HG03196 (cell line): ENCODE measurements at regions not wholly inside any gene's neighbourhood (a gene's known extent, or its start where the extent isn't known, plus 50 kb on each side); places are given as distances from the start of the nearest gene placed in this dataset.
"Not testable (repeated sequence)": the region's sequence is repeated elsewhere in the genome, so short reads cannot be mapped to it uniquely, and the experiment has no call there.

ENCODE experiments used
- ATAC-seq: cut with Tn5 transposase; IDR thresholded peaks from one replicate; pipeline ENCODE4 v1.9.1; 2021; ENCODE audit not compliant: unreplicated experiment

DNA sequence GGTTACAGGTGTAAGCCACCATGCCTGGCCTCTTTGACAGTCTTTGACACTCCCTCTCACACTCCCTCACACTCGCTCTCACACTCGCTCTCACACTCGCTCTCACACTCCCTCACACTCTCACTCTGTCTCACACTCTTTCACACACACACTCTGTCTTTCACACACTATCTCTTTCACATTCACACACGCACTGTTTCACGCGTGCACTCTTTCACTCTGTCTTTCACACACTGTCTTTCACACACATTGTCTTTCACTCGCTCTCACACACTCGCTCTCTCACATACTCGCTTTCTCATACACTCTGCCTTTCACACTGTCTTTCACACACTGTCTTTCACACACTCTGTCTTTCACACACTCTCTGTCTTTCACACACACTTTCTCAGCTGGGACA is 167.1 kb upstream of the CXCL13 start:
- ATAC-seq, result no peak

DNA sequence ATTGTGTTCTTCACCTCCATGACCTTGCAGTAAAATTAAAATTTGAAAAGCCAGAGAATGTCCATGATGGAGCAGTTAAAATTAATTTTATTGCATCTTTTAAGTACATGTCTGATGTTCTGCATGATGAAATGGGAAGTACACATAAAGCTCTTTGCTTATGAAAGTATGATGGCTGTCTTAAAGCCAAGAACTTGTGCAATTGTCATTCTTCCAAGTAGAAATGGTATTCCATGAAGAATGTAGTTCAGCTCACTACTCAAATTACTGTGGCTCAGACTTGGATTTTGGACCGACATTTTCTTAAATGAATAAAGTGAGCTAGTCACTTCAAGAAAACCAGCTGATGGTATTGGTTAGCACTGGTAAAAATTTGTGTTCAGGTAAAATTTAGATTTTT is 161.7 kb upstream of the CXCL13 start:
- no peak for ATAC-seq

DNA sequence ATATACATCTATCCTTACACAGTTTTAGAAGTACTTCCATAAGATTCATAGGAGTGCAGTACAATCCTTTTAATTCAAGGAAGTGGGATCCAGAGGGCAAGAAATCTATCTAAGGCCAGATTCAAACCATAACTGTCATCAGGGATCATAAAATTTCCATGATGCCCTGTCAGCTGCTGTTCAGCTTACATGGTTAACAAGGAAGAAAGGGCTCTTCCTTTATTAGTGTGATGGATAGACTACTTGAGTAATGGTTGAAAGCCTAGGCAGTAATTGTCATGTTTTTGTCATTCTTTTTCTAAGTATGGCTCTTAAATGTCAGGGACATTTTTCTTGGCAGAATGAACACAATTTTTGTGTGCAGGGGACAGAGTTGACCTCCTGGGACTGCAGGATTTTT is 159.8 kb upstream of the CXCL13 start:
- no peak for ATAC-seq

DNA sequence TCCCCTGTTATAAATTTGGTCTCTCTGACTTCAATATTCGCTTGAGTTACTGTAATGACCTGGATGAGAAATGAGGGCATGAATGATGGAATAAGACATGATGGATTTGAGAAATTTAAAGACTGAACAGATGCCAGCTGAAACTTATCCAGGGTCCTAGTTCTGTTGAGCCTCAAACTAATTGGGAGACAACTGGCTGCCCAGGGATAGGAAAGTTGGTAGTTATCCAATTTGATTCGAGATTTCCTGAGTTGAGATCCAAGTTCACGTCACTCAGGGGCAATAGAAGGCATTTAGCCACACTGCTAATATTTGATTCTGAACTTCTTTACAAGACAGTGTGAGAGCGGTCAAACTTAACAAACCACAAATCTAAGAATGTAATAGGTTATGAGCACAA is 159.0 kb upstream of the CXCL13 start:
- ATAC-seq, result no peak

DNA sequence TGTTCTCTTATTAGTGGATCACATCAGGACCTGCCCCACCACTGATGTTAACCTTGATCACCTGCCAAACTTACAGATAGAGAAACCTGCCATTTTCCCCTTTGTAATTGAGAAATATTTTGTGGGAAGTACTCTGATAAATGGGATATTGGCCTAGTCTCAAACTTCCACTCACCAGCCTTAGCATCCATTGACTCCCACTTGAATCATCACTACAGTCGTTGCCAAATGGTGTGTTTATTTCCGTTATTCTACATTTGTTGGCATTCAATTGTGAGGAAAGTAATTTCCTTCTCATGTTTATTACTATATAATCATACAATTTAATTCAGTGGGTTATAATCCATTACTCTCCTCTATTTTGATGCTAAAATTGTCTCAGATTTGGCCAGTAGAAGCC is 156.4 kb upstream of the CXCL13 start:
- ATAC-seq, result no peak

DNA sequence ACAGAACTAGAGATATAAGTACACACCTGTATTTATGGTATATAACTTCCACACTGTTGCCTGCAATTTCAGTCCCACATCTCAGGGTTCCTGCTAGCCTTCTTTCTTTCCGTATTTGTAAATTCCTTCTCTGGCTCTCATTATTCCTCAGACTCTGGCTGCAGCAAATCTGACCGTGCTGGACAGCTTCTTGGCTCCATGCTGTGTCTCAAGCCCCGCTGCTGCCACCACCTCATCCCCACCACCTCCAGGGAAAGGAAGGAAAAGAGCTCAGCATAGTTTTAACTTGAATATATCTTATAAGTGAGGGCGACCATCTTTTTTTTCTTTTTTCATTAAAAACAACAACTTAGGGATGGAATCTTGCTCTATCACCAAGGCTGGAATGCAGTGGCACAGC is 155.6 kb upstream of the CXCL13 start:
- no peak for ATAC-seq

DNA sequence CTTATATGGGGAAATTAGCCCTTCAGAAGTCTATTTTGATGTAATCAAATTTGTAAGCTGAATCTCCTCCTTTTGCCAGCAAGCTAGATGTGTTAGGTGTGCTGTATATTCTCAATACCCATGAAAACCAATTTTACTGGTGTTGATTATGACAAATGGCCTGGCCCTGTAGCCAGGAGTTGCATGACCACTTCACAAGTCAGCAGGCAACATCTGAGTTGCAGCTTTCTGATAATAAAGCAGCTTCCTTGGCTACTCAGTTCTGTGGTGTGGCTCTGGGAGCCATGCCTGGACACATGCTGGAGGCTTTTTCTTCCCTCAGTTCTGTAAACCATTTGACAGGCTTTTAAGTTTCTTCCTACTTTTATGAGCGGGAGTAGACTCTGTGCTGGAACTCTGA is 154.1 kb upstream of the CXCL13 start:
- no peak for ATAC-seq

DNA sequence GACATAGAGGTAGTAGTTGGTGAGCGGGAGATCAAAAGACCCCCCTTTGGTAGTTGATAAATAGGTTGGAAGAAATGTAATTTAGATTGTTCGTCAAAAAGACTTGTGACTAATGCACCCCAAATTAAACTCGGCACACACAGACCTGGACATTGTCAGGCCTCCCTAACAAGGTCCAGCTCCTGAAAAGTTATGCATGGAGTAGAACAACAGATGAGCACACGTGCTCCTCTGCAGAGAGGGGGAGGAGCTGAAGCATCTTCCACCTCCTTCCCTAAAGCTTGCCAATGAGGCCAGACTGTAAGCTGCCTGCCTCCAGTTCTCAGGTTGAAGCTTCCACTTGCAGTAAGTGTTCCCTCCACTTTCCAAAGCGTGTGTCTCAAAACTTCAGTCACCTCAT is 153.5 kb upstream of the CXCL13 start:
- not testable (repeated sequence) for ATAC-seq

DNA sequence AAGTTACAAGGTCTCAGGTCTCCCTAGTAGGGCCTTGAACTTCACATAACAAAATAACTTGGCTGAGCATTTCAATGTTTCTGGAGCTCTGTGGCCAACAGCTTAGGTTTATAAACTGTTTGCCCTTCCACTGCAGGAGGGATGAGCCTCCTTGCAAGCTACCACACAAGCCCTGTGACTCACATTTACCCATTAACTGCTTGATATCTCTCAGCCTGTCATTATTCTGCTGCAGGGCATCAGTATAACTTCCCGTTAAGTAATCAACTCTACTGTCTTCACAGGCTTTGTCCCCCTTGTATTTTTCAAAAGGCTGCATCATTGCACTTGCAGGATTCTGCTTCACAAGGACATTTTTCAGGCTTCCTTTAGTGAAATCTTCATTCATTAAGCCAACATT is 151.7 kb upstream of the CXCL13 start:
- no peak for ATAC-seq

DNA sequence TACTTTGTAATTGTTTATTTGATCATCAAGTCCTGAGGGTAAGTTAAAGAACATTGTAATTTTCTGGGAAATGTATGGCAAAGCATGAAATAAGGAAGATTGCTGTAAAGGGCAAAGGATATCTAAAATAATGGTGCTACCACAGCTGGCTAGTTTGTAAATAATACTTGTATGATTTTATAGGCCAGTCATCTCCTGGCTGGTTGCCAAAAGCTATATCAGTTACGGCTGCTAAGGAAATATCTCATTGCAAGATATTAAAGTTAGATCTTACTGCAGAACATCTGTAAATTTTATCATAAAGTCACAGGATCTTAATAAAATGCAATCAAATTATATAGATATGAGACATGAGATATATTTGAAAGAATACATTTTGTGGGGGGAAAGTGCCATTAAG is 150.8 kb upstream of the CXCL13 start:
- no peak for ATAC-seq

DNA sequence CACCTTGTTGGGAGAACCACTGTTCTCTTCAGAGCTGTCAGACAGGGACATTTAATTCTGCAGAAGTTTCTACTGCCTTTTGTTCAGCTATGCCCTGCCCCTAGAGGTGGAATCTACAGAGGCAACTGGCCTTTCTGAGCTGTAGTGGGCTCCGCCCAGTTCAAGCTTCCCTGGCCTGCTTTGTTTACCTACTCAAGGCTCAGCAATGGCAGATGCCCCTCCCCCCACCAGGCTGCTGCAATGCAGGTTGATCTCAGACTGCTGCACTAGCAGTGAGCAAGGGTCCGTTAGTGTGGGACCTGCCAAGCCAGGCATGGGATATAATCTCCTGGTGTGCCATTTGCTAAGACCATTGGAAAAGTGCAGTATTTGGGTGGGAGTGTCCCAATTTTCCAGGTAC is 141.5 kb upstream of the CXCL13 start:
- not testable (repeated sequence) for ATAC-seq

DNA sequence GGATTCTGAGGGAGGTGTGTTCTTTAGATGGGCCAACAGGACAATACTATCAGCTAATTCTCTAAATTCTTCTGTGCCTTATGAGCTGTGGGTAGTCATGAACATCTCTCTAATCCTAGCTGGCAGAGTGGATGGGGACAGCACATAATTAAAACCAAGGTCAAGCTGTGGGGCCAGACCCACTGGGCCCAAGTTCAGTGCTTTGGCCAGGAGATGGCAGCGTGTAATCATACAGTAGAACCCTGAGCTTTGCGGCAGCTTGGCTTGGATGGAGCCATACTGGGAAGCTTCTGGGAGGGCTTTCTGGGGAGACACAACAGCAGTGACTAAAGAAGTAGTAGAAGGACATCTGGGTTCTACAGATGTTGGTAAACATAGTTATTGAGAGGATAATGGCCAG is 140.3 kb upstream of the CXCL13 start:
- ATAC-seq, result no peak

DNA sequence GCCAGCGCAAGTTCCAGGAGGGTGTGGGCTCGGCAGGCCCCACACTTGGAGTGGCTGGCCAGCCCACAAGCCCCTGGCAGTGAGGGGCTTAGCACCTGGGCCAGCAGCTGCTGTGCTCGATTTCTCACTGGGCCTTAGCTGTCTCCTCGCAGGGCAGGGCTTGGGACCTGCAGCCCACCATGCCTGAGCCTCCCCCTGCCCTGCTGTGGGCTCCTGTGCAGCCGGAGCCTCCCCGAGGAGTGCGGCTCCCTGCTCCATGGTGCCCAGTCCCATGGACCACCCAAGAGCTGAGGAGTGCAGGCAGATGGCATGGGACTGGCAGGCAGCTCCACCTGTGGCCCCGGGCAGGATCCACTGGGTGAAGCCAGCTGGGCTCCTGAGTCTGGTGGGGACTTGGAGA is 139.2 kb upstream of the CXCL13 start:
- ATAC-seq, result no peak

DNA sequence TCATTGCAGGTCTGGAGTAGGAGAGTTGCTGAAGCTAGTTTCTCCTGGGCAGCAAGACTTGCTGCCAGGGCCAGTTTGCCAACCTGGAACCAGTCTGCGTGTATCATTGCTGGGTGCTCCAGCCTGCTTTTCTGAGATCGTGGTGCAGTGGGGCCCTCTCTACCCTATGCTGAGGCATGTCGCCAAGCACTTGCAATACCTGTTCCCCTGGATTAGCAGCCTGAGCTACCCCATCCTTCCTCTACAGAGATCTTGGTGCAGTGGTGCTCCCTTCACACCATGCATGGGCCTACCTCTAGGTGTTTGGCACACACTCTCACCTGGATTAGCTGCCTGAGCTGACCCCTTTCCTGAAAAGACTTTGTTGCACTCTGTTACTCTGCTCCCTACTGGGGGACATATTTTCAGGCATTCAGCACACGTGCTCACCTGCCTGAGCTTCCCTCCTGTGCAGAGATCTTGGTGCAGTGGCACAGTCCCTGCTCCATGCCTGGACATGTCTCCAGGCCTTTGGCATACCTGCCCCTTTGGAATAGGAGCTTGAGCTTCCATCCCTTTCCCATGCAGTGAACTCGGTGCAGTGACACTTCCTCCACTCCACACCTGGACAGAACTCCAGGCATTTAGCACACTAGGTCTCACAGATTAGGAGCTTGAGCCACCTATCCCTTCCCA is 133.7 kb upstream of the CXCL13 start:
- no peak for ATAC-seq

DNA sequence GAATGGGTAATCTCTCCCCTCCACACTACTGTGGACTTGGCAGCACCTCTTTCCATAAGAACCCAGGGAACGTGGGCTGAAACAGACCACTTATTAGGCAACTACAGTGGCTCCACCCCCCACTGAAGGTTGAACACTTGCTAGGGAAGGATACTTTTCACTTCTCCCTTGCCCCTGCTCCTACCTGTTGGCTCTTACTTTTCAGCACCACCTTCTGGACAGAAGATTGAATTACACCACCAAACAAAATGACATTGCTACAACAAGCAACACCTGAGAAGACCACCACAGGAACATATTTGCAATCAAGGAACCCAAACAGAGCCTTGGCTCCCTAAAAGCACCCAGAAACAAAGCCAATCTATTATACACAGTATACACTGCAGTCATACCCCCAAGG is 132.1 kb upstream of the CXCL13 start:
- ATAC-seq, result no peak

DNA sequence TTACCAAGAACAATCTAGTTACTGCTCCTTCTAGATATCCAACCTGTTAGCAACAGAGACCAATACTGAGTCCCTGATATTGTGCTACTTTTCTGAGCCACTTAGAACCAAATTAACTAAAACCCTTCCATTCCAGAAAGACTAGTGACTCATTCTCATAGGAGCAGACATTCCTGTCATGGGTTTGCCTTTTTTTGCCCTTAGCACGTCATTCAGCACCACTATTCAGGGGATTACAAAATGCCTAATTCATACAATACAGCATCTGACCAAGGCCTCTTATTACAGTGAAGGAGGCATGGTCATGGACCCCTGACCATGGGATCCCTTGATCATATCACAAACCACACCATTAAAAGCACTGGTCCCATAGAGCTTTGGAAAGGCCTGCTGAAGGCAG is 123.8 kb upstream of the CXCL13 start:
- no peak for ATAC-seq

DNA sequence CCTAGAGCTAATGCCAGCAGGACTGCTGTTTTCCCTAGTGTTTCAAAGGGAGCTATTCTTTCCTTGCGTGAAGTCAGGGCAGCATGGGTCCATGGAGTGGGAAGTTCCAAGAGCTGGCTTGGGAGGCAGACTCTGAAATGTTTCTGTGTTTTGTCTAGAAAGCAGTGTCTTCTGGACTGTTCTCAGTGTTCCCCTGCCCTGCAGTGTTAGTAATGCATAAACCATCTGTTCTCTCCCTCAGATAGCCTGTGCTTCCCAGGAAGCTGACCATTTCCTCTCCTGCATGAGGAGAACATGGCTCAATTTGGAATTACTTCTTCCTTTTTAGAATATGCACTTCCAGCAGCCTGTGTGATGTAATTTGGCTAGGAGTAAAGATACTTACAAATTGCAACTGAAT is 116.7 kb upstream of the CXCL13 start:
- no peak for ATAC-seq

DNA sequence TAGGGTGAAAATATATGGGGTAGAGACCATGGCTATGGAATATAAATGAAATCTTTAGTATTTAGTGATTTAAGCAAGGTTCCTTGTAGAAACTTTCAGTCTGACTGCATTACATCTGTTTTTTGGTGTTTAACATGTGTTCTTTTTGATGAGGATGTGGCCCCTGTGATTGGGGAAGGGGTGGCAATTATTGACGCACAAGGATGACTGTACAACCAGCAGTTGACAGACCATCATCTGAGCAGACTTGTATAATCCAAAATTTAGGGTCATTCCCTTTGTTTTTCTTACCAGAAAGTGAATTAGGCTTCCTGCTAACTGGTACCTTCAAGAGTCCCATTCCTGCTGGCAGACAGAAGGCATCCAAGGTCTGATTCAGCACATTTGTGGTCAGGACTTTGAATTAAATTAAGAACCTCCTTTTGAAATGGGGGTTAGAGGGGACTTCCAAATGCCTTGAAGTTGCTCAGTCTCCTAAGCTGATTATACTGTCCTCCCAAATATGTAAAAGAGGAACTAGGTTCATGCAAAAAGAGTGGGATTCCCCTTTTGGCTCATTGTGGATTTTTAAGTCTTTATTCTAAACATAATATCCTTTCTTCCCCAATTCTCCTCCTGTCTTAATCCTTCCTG is 112.4 kb upstream of the CXCL13 start:
- no peak for ATAC-seq

DNA sequence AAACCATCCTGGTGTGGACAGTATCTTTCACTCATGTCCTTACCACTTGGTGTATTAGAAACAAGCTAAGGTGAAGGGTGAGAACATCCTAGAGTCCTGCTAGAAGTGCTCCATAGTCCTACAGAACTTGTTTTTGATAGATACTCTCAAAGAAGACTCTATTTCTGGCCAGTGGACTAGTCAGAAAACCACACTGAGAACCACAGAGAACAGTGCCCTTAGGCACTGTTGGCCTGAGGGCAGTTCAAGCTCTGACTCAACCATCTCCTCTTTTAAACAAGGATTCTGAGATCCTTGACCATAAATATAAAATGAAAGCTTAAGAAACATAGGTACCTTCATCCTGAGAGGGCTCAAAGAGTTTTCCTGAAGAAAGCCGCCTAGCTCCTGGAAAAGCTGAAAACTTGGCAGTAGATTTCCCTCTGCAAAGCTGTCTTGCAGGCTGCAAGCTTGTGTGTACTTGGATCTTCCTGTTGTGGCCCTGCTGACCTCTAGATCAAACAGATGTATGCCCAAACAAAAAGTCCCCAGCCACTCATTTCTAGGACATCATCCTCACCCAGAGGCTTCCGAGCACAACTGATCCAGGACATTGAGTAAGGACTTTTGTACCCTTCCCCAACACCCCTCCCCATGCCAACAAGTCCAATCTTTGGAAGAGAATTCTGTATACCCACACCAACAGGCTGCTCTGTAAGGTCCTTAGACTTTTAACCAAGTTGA is 111.6 kb upstream of the CXCL13 start:
- no peak for ATAC-seq

DNA sequence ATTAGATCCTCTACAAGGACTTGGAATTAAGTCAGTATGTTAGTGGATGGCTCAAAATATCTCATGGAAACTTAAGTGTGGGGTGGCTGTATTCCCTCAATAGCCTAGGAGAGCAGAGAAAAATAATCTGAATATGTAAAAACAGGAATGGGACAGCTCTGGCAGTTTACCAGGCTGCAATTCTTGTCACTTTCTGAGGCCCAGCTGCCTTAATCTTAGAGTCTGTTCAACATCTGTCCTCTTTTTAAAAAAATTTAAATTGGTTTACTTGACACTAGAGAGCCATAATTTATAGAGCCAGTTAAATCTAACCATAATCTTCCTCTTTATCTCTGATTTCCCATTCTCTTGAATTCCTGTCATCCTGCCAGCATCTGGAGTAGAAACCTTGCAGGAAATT is 109.2 kb upstream of the CXCL13 start:
- ATAC-seq, result no peak

DNA sequence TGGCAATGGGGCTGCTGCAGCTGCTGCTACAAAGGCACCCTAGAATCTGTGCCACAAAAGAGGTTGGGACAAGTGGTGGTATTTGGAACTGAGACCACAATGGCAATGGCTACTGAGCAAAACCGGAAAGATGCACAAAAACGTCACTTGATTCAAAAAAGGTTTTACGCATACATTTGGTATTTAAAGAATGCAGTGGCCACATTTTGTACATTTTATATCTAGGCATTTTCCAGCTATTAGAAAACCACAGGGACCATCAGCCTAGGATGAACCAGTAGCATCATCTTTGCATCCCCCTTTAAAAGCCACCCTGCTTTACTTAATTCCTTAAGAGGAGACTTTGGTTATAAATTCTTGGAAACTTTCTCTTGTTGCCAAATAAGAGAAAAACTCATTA is 104.8 kb upstream of the CXCL13 start:
- no peak for ATAC-seq

DNA sequence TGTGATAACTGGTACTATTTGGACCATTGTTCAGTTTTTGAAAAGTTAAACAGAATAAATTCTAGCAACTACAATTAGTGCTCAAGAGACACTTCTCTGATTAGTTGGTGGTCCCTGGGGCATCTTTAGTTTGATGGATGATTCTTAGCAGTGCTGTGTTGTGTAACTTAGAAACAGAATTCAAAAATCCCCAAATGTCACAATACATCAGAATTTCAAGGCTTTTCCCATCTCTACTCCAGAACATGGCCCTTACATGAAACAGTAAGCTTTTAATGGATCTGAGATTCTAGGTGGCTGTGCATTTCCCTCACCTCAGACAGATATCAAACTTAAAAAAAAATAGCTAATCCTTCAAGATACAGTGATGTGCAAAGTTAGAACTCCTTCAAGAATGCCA is 104.4 kb upstream of the CXCL13 start:
- ATAC-seq, result no peak

DNA sequence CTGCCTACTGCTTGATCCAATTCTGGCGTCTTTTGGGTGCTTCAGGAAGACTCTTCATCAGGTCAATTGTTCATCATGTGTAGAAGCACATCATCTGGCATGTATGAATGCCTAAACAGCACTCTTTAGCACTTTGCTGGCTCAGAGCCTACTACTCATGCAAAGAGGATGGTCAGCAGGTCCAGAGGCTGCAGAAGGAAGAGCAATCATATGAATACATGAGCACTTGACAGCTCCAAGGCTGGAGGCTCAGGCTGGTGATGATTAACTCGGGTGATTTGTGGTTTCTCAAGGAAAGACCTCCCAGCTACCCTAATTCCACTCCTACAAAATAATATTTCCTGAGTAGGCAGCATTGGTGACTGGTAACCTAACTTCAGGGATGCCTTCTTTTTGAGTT is 103.8 kb upstream of the CXCL13 start:
- no peak for ATAC-seq
